ENCODE measurements at regions not wholly inside any gene's neighbourhood (a gene's known extent, or its start where the extent isn't known, plus 50 kb on each side); places are given as distances from the start of the nearest gene placed in this dataset.
"Not testable (repeated sequence)": the region's sequence is repeated elsewhere in the genome, so short reads cannot be mapped to it uniquely, and the experiment has no call there.

- DNase-seq: no peak
Observed at GRCh38 chr14:81971911-81972310, 438.3 kb upstream of the SEL1L start.

GRCh38 chr14:81972601-81973000 is 438.9 kb upstream of the SEL1L start:
- no peak for DNase-seq

- no peak for DNase-seq
Observed at GRCh38 chr14:81974543-81974942, 440.9 kb upstream of the SEL1L start.

DNA sequence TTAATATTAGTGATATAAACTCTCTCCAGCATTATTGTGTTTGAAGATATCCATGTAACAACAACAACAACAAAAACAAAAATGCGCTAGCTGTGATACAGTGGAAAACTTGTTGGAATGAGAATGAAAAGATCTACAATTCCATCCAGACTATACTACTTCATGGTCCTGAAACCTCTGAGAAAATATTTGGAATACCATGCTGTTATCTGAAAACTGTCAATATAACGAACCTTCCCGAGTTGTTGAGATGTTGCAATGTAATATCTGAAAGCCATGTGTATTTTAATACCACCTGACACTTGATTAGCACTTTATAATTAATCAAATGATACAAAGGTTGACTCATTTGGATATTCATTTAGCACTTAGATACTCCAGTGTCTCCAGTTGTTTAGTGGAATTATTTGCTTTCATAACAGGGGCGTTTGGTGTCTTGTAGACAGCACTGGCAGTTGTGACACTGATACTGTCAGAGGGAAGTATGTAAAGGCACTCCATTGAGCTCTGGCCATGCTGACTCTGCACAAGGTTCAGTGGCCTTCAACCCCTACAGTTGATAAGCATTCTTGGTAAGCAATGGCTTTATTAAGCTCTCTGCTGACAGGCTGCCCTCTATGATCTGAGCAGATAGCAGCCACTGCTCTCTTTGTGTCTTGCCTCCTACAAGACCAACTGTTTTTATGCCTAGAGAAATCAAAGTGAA is 447.1 kb upstream of the SEL1L start:
- DNase-seq: no peak

DNA sequence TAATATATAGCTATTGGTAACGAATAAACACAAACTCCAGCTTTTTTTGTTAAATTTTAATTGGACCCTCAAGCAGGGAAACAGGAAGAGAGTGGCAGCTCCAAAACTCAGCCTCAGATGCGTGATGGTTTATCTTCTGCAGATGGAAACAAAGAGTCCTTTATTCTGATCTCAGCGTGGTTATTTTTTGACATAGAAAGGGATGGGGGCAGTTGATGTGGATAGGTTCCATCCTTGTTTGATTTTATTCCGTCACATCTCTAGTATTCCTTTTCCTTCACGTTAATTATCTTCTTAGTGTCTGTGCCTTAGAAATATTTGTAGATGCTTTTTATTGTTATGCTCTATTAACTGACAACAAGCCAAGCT is 447.6 kb upstream of the SEL1L start:
- DNase-seq: no peak

DNA sequence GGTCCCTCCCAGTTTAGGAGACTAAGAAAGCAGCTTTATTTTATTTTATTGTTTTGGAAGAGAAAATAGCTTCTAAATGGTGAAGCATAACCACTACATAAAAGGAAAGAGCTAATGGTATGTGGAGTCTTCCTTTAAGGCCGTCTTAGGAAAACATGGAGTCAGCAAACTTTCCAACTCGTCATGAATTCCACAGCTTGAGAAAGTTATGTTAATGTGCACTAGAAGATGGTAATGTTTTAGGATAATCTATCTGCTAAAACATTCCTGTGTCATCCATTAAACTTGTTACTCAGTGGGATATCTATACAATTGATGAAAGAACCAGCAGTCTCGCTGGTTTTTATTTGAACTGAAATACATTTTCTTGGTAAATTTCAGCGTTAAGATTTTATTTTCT is 448.4 kb upstream of the SEL1L start:
- no peak for DNase-seq

- no peak for DNase-seq
Observed at GRCh38 chr14:81986005-81986404, 452.4 kb upstream of the SEL1L start.

DNA sequence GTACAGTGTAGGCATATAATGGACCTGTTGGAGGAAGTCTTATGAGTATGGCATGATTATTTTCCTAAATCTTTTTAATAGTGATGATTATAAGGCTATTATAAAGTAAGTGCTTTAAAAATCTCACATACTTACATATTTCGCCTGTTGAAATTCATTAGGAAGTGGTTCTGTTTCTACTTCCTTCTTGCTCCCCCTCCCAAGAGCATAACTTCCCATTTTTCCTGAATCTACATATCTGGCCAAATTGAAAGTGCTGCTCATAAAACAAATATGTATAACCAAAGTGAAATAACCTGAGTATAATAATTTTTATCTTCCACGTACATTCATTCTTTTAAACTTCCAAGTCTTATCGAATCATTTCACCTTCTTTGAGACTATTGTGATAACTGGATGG is 455.6 kb upstream of the SEL1L start:
- no peak for DNase-seq

DNA sequence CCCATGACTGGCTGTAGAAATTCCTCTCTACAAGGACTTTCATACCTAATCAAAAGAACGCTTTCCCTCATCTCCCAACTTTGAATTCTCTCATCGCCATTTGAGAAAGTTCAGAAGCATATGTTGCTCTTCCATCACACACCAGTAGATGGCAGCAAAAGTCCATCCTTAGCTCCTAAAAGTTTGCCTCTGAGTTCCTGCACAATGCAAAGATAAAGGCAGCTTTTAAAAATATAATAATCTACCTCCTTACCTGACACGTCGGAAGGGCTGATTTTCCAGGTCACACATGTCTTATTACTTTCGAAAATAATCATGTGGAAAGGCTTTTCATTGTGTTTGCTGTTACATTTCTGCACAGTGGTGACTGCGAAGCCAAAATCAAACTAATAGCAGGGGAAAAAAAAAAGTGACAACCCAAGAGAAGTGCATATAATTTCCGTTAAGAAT is 456.7 kb upstream of the SEL1L start:
- DNase-seq: no peak

DNA sequence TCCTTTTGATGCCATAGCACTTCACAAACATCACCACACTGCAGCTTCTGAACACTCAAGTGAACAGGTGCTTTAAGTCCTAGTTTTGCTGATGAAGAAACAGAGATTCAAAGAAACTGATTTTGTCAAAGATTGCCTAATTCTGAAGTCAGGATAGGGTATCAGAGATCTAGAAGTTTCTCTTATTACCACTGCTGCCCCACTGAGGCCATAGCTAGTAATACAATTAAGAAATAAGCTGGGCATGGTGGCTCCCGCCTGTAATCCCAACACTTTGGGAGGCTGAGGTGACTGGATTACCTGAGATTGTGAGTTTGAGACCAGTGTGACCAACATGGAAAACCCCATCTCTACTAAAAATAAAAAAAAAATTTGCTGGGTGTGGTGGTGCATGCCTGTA is 458.3 kb upstream of the SEL1L start:
- no peak for DNase-seq

GRCh38 chr14:81993432-81993831 is 459.8 kb upstream of the SEL1L start:
- DNase-seq: no peak

DNA sequence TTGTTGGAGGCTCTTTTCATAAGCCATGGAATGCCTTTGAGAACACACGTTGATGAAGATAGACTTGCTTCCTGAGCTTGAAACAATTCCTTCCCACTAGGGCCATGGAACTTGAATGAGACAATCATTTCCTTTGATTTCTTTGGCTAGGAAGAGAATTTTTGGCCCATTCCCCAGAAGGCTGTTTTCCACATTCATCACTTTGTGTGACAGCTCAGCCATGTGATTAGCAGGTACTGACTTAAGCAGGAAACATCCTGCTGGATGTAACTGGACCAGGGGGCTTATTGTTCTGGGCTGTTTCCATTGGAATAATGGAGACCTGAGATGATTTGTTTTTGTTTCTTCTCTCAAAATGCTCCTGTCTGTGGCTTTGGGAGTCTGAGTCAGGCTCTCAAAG is 469.8 kb upstream of the SEL1L start:
- no peak for DNase-seq

- DNase-seq: no peak
Observed at GRCh38 chr14:82009076-82009475, 475.4 kb upstream of the SEL1L start.

DNA sequence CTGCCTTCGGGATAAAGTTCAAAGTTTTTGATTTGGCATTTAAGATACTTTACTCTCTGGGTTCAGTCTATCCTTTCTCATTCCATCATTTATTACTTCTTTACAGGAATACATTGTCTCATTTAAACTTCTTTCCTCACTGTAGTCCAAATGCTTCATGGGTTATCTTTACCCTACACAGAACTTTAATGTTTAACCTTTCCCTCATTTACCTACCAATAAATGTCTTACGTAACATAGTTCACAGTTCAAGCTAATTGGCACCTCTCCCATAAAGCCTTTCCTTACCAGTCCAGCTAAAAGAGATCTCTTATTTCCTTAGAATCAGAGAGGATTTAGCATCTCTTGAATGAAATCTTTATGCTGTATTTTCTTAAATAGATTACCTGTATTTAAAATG is 476.3 kb upstream of the SEL1L start:
- DNase-seq: no peak

DNA sequence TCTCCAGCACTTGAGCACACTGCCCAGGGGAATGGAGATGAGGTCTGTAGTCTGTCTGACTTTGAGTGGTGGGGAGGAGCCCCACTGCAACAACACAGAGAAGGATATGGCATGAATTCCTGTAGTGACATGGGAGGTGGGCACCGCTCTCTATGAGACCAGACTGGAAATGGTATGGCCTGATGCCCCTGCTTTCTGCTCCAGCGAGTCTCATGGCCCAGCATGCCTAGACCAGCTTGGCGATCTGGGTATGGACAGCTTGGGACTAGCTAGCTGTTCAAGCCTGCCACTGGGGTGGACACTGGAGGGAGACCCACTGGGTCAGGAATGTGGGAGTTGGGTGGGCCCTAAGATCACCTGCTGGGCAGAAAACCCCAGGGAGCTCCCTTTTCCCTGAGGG is 477.8 kb upstream of the SEL1L start:
- DNase-seq: no peak

GRCh38 chr14:82029038-82029437 is 495.4 kb upstream of the SEL1L start:
- DNase-seq: no peak

DNA sequence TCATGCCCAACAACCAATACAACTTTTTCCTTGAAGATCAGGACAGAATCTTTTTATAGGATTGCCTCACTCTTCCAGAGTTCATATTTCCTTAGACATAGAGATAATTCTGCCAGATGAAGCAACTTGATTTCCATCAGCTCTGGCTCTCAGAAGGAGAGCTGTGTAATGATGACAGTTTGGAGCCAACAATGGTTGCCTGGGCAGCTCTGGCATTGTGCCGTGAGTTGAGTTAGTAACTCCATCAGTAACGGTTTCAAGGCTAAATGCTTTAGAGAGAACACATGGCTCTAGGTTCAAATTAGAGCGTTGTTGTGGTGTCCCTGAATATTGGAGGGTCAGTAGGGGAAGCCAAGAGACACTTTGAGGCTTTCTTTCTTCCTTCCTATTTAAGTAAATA is 501.7 kb upstream of the SEL1L start:
- no peak for DNase-seq

DNA sequence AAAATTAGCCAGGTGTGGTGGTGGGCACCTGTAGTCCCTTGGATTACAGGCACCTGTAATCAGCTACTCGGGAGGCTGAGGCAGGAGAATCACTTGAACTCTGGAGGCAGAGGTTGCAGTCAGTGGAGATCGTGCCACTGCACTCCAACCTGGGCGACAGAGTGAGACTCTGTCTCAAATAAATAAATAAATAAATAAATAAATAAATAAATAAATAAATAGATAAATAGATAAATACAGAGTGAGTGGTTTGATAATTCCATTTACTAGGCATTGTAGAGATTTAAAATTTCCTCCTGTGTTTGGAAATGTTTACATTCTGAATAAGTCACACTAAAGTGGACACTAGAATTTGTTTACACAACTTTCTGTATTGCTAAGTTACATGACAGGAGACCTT is 504.4 kb upstream of the SEL1L start:
- not testable (repeated sequence) for DNase-seq

DNA sequence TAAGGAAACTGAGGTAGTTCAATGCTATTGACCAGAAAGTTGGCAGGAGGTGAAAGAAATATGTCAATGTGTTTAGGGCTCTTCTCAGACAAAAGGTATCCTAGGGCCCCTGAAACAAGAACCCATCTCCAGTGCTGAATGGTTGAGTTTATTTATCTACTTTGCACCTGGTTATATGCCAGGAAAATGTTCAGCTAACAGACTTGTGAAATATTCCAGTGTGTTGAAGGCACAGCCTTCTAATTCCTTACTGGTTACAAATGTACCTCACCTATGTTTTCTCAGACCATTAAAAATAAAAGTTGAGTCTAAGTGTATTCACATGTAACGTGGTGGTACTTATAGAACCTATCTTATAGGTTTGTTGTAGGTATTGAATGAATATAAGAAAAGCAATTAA is 511.7 kb upstream of the SEL1L start:
- DNase-seq: no peak

- DNase-seq: no peak
Observed at GRCh38 chr14:82046512-82047226, 513.0 kb upstream of the SEL1L start.

GRCh38 chr14:82047777-82048470 is 514.3 kb upstream of the SEL1L start:
- DNase-seq: no peak

GRCh38 chr14:82052778-82053177 is 519.1 kb upstream of the SEL1L start:
- DNase-seq: no peak

DNA sequence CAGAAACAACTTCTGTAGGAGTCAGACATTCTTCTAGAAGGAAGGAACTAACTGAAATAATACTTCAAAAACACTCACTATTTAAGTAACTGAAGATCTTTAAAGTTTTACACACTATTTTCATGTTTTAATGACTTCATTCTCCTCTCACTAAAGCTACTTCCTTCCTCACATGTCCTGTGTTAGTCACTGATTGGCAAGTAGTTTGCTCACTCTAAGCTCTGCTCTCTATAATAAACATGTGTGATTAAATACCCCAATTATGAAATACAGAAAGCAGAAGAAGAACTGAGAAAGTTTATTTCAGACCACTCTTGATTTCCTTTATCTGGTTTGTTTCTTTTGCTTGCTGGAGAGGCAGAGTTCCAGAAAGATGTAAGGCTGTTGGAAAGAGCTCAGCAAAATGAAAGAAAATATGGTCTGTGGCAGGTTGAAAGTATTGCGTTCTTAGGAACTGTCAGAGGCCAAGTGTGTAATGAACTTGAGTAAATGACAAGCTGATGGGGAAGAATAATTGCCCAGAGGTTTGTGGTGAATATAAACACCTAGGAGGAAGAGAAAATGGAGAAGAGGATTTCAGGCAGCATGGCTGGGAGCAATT is 522.0 kb upstream of the SEL1L start:
- DNase-seq: no peak

DNA sequence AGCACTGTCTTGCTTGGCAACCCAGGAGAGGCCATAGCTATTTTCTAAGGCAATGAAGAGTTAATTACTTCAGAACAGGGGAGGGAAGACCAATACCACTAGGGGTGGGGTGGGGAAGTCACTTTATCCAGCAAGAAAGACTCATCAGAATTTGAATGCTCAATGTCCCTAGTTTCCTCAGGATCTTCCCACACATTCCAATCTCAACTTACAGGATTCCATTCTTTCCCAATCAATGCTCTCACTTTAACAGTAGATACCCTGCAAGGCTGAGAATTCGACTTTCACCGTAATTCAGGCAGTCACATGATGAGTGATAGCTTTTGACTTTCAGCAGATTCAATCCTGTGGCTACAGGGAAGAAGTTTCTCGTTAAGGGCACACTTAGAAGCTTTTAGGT is 526.6 kb upstream of the SEL1L start:
- no peak for DNase-seq
